ENCODE measurements at regions not wholly inside any gene's neighbourhood (a gene's known extent, or its start where the extent isn't known, plus 50 kb on each side); places are given as distances from the start of the nearest gene placed in this dataset.

- no peak for TF ChIP-seq CTCF (IDR thresholded peaks at IDR 0.05; ENCODE audit: low read depth, low read length, poor library complexity, severe bottlenecking)
- no peak for TF ChIP-seq EZH2phosphoT487 (IDR thresholded peaks at IDR 0.05; ENCODE audit: borderline replicate concordance, low read length)
Observed at GRCh38 chr19:32122258-32122657, 223.2 kb upstream of the ZNF507 start.
